ENCODE measurements at regions not wholly inside any gene's neighbourhood (a gene's known extent, or its start where the extent isn't known, plus 50 kb on each side); places are given as distances from the start of the nearest gene placed in this dataset.

DNA sequence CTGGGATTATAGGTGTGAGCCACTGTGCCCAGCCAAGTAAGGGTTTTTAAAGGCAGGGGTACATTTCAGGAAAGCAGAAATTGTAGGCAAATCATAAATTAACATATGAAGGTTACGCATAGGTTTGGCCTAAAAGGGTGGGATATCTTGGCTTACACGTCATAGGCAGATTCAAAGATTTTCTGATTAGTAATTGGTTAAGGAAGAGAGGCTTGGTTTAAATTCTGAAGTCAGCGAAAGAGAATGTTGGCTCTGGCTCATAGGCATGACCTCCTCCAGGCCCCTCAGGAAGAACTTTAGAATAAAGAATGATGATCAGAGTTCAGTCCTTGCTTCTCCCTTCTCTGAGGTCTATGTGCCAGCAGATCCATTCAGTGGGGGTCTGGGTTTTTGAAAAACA is 124.8 kb upstream of the RBBP6 start:
- TF ChIP-seq GATA1 (IDR thresholded peaks at IDR 0.05; ENCODE audit: low read depth, low read length) (no peak), POLR2A (IDR thresholded peaks at IDR 0.05; ENCODE audit: low read length) (no peak)

DNA sequence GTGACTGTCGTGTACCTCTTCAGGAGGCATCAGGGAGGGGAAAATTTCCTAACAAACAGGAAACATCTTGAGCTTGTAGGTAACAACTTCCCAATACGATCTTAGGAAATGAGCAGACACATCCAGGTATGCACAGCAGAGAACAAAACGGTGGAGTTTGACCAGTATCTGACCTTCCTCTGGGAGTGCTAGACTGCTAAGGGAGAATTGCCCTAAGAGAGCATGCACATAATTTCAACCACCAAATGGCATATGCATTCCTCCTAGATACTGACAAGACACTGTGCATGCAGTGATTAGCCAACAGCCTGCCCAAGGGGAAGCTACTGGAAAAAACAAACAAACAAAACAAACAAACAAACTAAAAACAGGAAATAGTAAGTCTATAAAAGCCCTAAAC is 120.6 kb upstream of the RBBP6 start:
- no peak for DNase-seq
- TF ChIP-seq POLR2A (IDR thresholded peaks at IDR 0.05; ENCODE audit: low read length) (no peak), GATA1 (IDR thresholded peaks at IDR 0.05; ENCODE audit: low read depth, low read length) (no peak)

More for the DNA sequence above, 124.8 kb upstream of the RBBP6 start:
- no peak for DNase-seq

DNA sequence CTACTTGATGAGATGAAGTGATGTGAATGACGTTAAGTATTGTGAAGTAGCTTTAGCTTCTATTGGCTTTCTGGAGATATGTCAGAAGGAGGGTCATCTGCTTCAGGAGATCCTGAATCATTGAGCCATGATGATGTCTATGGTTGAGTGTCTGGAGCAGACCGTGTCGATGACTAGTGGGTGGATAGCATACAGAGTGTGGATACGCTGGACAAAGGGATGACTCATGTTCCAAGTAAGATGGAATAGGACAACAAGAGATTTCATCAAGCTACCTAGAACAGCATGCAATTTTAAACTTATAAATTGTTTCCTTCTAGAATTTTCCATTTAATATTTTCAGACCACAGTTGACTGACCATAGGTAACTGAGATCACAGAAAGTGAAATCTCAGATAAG is 116.1 kb upstream of the RBBP6 start:
- TF ChIP-seq GATA1 (IDR thresholded peaks at IDR 0.05; ENCODE audit: low read depth, low read length) = no peak
- TF ChIP-seq POLR2A (IDR thresholded peaks at IDR 0.05; ENCODE audit: low read length) = no peak
- DNase-seq = no peak

DNA sequence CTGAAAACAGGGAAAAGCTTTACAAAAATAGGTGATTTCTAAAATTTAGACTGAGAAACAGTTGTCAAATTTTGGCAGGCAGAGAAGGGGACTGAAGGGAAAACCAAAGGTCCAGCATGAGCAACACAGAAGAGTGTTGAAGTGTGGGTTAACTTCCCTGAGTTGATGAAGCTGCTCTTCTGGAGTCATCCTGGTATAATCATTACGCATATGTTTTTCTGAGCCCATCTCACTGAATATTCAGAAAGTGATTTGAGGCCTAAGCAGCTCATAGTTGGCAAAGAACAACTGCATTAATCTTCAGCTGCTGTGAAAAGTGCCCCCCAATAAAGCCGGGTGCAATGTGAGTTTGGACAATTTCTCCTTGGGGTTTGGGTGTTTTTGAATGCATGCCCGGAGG is 115.0 kb upstream of the RBBP6 start:
- TF ChIP-seq GATA1 (IDR thresholded peaks at IDR 0.05; ENCODE audit: low read depth, low read length) (no peak), POLR2A (IDR thresholded peaks at IDR 0.05; ENCODE audit: low read length) (no peak)
- no peak for DNase-seq

DNA sequence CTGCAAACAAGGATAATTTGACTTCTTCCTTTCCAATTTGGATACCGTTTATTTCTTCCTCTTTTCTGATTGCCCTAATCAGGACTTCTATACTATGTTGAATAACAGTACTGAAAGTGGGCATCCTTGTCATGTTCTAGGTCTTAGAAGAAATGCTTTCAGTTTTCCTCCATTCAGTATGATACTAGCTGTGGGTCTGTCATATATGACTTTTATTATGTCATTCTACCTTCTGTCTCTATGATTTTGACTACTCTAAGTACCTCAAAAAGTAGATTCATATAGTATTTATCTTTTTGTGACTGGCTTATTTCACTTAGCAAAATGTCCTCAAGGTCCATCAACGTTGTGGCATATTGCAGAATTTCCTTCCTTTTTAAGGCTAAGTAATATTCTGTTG is 111.5 kb upstream of the RBBP6 start:
- DNase-seq = no peak
- no peak for TF ChIP-seq GATA1 (IDR thresholded peaks at IDR 0.05; ENCODE audit: low read depth, low read length)
- no peak for TF ChIP-seq POLR2A (IDR thresholded peaks at IDR 0.05; ENCODE audit: low read length)

DNA sequence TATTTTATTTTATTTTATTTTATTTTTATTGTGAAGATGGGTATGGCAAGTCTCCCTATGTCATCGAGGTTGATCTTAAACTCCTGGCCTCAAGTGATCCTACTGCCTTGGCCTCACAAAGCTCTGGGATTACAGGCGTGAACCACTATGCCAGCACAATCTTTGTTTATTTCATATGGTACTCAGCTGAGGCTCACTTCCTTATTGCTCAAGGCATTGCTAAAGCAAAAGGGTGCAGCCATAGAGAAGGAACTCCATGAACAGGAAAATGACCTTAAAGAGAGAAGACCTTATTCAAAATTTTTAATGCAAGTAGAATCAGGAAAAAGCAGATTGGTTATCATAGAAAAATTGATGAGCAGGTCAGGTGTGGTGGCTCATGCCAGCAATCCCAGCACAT is 110.6 kb upstream of the RBBP6 start:
- TF ChIP-seq POLR2A (IDR thresholded peaks at IDR 0.05; ENCODE audit: low read length) (no peak), GATA1 (IDR thresholded peaks at IDR 0.05; ENCODE audit: low read depth, low read length) (no peak)
- DNase-seq = no peak

DNA sequence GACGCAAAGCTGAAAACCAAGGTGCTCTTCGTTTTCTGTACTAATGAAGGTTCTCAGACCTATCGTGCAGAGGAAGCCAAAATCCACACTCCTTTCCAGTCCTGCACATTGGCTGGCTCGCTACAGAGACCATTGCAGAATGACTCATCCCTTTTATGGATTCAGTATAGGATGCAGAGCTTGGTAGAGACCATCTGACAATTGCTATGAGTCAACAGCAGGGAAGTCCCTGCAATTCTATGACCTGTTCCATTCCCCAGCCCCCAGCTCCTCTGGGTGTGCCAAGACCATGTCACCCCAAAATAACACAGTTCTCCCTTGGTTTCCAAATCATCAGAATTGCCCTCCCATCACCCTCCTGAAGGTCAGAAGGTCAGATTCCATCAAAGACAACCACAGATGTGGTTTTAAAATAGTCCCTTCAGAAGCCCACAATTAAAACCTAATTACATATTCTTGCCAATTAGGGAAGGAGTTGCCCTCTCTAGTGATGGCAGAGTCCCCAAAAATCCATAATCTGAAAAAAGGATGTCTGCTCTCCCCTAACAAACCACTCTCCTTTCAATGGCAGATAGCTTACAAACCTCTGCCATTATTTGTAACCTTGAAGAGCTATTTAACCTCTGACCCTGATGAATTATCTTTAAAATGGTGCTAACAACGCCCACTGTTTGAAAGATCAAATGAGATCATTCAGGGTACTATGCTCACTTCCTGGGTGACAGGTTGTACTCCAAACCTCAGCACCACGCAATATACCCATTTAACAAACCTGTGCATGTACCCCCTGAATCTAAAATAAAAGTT is 108.2 kb upstream of the RBBP6 start:
- DNase-seq = no peak
- TF ChIP-seq GATA1 (IDR thresholded peaks at IDR 0.05; ENCODE audit: low read depth, low read length) = no peak
- no peak for TF ChIP-seq POLR2A (IDR thresholded peaks at IDR 0.05; ENCODE audit: low read length)

DNA sequence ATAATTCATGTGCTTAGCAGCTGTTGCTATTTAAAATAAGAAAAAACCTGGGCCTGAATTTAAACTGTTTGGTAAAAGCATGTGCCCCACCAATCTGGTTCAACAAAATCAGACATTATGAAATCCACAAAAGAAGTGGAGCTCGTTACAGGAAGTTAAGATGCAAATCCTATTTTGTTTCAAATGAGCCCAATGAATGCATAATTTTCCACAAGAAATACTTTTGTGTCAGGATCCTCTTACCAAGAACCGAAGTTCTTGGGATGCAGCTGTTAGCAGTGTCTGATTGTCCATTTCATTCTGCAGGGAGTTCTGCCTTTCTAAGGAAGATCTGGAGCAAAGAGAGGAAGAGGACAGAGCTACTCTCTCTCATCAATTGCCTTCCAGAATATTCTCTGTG is 105.7 kb upstream of the RBBP6 start:
- no peak for TF ChIP-seq GATA1 (IDR thresholded peaks at IDR 0.05; ENCODE audit: low read depth, low read length)
- no peak for TF ChIP-seq POLR2A (IDR thresholded peaks at IDR 0.05; ENCODE audit: low read length)
- DNase-seq = no peak

DNA sequence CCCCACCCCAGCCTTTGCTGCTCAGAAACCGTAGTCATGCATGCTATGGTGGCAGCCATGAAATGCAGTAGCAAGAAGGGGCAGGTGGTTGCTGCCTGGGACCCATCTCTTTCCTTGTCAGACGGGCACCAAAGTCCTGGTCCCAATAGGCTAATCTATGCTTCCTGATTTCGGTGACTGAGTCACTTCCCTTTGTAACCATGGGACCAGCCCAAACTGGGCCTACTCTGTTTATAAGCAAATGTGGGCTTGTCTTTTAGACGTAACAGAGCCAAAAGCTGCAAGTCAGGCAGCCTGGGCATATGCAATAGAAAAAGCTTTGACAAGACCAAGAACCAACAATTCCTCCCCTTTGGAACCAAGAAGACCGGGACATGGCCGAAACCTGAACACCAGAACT is 99.1 kb upstream of the RBBP6 start:
- TF ChIP-seq POLR2A (IDR thresholded peaks at IDR 0.05; ENCODE audit: low read length) = no peak
- no peak for TF ChIP-seq GATA1 (IDR thresholded peaks at IDR 0.05; ENCODE audit: low read depth, low read length)
- DNase-seq = no peak

DNA sequence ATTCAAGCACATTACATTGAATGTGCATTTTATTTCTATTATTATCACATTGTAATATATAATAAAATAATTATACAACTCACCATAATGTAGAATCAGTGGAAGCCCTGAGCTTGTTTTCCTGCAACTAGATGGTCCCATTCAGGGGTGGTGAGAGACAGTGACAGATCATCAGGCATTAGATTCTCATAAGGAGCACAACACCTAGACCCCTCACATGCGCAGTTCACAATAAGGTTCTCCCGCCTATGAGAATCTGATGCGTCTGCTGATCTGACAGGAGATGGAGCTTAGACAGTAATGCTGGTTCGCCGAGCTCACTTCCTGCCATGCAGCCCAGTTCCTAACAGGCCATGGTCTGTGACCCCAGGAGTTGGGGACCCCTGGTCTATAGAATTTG is 96.7 kb upstream of the RBBP6 start:
- TF ChIP-seq POLR2A (IDR thresholded peaks at IDR 0.05; ENCODE audit: low read length) (no peak), GATA1 (IDR thresholded peaks at IDR 0.05; ENCODE audit: low read depth, low read length) (no peak)
- no peak for DNase-seq

DNA sequence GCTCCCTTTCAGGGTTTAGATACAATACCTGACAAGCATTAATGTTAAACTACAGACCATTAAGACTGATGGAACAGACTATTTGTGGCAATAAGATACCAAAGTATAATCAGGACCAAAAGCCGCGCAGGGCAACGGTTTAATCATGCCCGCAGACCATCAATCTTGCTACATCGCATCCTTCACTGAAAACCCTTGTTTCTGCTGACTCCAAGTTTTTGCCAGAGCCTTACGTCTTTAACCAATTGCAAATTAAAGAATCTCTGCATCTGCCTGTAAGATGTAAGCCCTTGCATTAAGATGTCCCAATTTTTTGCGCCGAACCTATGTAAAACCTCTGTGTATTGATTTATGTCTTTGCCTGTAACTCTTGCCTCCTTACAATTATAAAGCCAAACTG is 94.2 kb upstream of the RBBP6 start:
- no peak for DNase-seq
- TF ChIP-seq POLR2A (IDR thresholded peaks at IDR 0.05; ENCODE audit: low read length) (no peak), GATA1 (IDR thresholded peaks at IDR 0.05; ENCODE audit: low read depth, low read length) (no peak)

DNA sequence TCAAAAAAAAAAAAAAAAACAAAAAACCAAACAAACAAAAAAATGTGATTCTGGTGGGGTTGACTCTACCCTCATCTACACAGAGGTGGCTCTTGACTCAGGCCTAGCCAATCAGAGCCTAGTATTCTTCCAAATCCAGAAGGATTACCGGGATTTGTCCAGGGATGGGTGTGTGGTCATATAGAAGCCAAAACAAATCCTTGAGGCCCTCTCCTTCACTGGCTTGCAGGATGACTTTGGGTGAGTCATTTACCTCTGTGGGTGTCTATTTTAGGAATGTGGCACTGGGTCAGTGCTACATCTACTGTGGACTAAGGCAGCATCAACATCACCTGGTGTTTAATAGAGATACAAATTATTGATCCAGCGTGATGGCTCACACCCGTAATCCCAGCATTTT is 93.2 kb upstream of the RBBP6 start:
- DNase-seq = no peak
- no peak for TF ChIP-seq GATA1 (IDR thresholded peaks at IDR 0.05; ENCODE audit: low read depth, low read length)
- TF ChIP-seq POLR2A (IDR thresholded peaks at IDR 0.05; ENCODE audit: low read length) = no peak

DNA sequence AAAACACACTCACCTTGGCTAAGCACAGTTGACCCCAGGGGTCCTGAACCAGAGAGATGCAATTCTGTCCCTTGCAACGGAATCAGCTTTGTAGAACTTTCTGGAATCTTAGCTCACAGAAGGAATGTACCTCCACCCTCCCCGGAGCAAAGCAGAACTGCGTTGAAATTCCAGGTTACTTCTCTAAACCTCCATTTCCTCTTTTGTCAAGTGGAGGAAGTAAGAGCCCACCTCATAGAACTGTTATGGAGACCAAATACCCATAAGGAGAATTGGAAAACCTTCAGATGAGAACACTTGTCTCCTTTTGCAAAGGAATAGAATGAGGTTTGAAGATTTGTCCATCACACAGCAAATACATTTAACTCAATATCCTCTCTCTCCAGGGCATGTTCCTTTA is 86.6 kb upstream of the RBBP6 start:
- no peak for TF ChIP-seq POLR2A (IDR thresholded peaks at IDR 0.05; ENCODE audit: low read length)
- no peak for TF ChIP-seq GATA1 (IDR thresholded peaks at IDR 0.05; ENCODE audit: low read depth, low read length)
- DNase-seq = no peak

DNA sequence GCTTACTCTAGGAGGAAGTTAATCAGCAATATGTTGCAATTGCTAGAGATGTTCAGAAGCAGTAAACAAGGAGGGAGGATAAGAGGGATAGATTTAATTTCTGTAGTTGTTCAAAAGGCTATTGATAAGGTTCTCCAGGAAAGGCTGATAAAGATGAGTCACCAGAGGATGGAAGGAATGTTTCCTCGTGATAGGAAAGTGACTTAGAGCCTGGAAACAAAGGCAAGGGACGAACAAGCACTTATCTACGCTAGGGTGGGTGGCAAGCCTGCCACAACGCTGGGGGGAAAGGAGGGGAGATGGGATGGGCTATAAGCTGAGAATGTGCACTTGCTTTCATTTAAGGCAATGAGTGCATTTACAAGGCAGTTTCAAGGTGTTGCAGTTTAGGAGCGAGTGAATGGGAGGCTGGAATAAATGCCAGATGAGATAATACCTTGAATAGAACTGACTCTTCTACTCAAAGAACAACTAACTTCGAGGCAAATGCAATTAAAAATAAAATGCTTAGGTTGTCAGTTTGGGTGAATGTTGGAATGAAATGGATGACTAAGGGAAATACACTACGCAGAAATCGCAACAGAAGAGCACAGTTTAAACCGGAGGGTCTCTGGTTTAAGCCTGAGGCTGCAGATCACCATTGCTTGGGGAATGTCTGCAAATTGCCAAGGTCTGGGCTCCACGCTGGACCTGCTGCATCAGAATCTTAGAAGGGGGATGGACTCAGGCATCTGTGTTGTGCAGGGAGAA is 76.0 kb upstream of the RBBP6 start:
- peak; percentile 23 to 42 for DNase-seq
- TF ChIP-seq GATA1 (IDR thresholded peaks at IDR 0.05; ENCODE audit: low read depth, low read length) (no peak), POLR2A (IDR thresholded peaks at IDR 0.05; ENCODE audit: low read length) (no peak)
